ENCODE measurements at regions not wholly inside any gene's neighbourhood (a gene's known extent, or its start where the extent isn't known, plus 50 kb on each side); places are given as distances from the start of the nearest gene placed in this dataset.

DNA sequence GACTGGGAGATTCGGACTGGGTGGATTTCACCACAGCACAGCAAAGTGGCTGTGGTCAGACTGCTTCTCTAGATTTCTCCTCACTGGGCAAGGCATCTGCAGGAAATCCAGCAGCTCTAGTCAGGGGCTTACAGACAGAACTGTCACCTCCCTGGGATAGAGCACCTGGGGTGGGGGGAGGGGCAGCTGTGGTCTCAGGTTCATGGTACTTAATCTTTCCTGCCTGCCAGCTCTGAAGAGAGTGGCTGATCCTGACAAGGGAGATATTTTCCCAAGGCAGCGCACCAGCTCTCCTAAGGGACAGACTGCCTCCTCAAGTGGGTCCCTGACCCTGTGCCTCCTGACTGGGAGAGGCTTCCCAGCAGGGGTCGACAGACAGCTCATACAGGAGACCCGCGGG lies 212.8 kb upstream of the KLF12 start:
- no peak for DNase-seq (ENCODE audit: low read depth in 4 of 4, low spot score in 3 of 4)

DNA sequence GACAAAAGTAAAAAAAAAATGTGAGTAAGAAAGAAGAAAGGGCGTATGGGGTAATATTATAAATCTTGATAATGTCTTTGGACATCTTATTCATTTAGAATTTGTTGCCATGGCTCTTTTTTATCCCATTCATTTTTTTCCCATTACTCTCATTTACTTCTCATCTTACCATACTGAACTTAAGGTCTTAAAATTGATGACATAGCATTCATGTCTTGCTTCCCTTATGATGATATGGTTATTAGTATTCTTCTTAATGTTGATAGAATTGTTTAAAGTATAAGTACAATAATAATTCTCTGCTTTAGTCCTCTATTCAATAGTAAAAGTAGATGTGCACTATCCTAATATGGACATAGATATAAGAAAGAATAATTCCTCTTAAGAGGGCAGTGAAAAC lies 204.1 kb upstream of the KLF12 start:
- DNase-seq (ENCODE audit: low read depth in 4 of 4, low spot score in 3 of 4), result no peak

DNA sequence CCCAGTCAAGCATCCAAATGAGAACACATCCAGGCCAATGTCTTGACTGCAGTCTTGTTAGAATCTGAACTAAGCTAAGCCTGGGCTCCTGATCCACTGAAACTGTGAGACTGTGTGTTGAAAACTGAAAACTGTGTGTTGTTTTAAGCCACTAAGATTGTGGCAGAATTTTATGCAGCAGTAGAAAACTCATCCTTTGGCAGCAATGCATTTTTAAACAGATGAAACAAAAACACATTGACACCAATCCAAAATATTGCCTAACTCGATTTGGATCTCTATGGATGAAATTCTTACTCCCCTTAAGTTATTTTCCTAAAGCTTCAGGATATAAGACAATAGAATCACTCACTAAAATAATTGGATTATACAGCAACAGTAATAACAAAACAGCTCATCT lies 202.3 kb upstream of the KLF12 start:
- no peak for DNase-seq (ENCODE audit: low read depth in 4 of 4, low spot score in 3 of 4)

DNA sequence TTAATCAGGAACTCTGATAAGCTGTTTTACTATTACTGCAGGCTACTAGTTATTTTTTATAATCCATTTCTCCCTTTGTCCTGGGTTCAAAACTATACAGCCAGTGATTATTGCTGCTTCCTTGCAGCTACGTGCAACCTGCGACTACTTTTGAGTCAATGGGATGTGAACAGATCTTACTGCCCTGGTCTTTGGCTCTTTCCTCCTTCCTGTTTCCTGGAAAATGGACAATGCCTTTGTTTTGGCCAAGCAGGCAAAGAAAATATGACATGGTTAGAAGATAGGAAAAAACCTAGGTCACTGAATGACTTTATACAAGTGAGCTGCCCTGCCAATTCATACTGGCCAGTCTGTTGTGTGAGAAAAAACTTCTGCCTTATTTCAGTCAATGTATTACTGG lies 201.2 kb upstream of the KLF12 start:
- no peak for DNase-seq (ENCODE audit: low read depth in 4 of 4, low spot score in 3 of 4)

DNA sequence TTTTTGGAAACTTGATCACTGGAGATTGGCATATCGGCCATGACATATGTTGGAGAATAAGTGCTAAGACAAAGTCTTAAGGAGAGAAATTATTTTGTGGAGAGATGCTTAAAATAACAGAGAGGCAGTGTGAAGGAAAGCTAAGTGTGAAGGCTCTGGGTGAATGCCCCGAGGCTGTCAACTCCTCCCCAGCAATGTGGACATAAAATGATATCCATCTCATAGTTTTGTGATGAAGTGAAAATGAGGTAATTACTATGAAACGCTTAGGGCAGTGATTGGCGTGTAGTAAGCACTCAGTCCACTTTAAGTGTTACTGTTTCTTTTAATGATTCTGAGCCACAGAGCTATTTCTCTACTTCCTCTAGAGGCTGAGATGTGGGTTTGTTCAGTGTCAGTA lies 195.8 kb upstream of the KLF12 start:
- no peak for DNase-seq (ENCODE audit: low read depth in 4 of 4, low spot score in 3 of 4)

DNA sequence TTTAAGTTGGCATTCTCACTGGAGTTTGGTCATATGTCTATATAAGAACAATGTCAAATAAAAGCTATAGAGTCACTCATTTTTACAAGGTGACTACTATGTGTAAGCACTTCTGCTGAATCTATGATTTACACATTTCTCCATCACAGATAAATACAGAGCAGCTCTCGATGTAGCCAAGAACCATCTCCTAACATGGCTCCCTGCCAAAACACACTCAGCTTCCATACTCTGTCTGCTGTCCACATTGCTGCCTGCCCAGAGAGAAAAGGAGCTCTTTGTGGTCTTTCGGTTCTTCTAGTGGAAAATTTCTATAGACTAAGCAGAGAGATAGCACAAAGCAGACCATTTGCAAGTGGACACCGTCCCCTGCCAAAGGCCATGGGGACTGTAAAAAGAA lies 190.9 kb upstream of the KLF12 start:
- no peak for DNase-seq (ENCODE audit: low read depth in 4 of 4, low spot score in 3 of 4)

DNA sequence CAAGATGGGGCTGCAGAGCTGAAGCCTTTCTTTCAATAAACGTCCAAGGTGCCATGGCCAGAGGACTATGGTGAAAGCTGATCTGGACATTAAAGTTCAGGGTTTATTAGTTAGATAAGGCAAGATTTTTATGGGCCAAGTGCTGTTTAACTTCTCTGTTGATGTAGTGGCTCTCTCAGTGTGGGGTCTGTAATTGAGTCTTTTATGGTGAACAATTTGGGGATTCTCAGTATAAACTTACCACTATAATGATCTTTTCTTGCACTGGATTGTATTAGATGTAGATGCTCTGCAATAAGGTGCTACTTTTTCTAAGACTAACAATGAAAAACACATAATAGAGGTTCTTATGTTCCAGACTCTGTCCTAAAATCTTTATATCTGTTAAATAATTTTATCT lies 190.1 kb upstream of the KLF12 start:
- no peak for DNase-seq (ENCODE audit: low read depth in 4 of 4, low spot score in 3 of 4)

DNA sequence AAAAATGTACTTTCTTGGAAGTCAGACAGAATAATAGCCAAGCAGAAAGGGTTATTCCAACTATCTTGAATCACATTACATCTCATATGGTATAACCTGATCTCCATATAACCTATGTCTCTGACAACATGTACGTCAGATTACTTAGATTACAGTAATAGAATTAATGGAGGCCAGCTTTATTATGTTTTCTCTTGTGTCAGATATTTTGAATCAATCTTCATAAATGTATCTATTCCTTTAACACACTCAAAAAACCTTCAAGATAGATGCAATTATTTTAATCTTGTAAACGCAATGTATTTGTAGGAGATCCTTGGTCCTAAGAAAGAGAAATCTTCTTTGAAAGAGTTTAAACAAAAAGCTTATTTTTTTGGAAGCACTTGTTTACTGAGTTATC lies 188.4 kb upstream of the KLF12 start:
- no peak for DNase-seq (ENCODE audit: low read depth in 4 of 4, low spot score in 3 of 4)

DNA sequence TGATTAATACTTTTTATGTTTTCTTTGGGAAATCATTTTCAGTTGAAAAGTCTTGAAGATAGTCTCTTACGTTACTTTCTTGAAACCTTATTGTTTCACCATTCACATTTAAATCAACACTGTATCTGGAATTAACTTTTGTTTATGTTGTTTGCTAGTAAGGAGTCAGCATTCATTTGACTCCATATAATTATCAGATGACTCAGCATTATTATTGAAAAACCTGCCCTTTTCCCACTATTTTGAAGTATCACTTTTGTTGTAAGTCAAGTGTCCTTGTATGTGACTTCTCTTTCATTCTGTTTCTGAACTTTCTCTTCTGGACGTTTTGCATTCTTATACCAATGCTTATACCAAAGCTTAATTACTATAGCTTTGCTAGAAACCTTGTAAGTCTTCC lies 186.1 kb upstream of the KLF12 start:
- no peak for DNase-seq (ENCODE audit: low read depth in 4 of 4, low spot score in 3 of 4)

DNA sequence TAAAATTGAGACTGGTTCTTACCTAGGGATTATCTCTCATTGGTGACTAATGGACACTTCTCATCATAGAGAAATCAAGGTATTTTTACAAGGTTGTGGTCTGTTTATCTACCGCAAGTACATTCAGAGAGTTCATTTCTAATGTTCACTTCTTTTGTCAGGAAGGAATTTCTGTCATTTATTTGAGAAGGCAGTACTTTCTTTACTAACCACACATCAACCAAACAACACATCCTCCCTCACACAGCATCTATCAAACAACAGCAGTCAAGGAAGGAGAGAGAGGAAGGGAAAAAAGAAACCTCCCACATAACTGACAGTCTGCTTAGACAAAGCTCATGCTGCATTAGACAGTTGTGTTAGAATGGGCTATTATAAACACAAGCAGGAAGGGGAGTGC lies 182.3 kb upstream of the KLF12 start:
- no peak for DNase-seq (ENCODE audit: low read depth in 4 of 4, low spot score in 3 of 4)

DNA sequence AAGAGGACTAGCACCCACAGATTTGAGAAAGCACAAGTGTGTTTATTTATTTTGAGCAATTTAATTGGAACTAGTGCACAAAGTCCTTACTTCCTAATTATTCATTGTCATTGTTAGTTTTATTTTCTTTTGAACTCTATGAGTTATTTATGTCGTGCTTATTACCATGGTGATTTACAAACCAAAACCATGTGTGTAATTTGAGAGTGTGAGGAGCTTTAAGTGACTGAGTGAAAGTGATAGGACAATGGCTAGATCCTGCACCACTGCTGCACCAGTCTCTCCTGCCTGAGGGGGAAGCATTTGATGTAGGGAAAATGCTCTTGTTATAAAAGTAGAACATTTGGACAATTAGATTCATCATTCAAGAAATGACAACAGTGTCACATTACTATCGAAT lies 172.3 kb upstream of the KLF12 start:
- DNase-seq (ENCODE audit: low read depth in 4 of 4, low spot score in 3 of 4), result no peak

DNA sequence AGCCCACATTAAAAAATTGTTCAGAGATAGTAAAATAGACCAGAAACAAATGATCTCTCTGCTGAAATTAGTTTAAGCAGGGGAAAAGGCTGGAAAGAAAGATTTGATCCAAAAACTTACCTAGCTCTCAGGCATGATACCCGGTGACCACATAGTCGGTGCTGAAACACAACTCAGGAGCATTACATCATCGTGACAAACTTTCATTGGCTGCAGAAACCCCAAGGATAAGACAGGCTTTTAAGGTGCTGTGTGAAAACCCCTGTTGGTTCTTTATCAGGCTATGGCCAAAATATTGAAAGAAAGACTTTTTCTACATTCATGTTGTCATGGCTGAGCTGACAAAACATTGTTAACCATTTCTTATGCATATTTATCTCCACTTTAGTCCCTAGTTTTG lies 171.7 kb upstream of the KLF12 start:
- DNase-seq (ENCODE audit: low read depth in 4 of 4, low spot score in 3 of 4), result no peak

DNA sequence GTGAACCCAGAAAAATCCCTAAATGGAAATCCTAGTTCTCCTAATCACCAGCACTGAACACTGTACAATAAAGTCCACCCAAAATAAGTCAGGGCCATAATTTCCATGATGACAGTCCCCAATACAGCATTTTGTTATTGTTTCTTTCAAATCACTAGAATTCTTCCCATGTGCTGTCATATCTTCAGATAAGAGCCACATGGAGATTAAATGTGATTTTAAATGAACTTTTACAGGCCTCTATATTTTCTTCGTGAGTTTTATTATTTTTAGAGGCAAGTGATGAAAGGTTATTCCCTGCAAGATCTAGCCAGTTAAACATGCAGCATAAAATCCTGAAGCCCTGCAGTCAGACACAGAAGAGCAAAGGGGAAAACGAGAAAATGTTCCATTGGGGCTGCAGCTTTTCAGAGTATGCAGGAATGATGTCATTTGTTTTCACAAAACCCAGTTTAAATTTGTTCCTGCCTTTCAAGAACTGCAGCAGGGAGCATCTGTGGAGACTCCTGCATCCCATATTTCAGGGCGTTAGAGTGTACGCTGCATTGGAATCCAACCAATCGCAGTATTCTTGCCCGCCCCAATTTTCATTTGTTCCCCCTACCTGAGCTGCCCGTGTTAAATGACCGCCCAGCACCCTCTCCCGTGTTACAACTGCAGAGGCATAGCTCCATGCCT lies 167.2 kb upstream of the KLF12 start:
- no peak for DNase-seq (ENCODE audit: low read depth in 4 of 4, low spot score in 3 of 4)

DNA sequence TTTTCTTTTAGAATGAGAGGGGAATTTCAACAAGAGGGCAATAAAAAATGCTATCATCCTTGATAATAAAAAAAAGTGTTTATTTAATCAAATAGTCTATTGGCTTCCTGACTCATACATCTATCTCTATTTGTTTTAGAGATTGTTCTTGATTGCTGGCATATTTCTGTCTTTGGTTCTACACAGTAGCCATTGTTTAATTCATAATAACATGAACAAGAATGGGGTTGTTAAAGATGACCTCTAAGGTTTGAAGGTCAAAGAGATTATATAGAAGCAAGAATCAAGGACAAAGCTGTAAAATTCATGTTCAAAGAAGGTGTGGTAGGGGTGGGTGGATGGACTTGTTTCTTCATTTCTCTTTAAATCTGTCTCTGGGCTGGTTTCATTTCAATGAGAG lies 166.0 kb upstream of the KLF12 start:
- DNase-seq (ENCODE audit: low read depth in 4 of 4, low spot score in 3 of 4), result no peak

DNA sequence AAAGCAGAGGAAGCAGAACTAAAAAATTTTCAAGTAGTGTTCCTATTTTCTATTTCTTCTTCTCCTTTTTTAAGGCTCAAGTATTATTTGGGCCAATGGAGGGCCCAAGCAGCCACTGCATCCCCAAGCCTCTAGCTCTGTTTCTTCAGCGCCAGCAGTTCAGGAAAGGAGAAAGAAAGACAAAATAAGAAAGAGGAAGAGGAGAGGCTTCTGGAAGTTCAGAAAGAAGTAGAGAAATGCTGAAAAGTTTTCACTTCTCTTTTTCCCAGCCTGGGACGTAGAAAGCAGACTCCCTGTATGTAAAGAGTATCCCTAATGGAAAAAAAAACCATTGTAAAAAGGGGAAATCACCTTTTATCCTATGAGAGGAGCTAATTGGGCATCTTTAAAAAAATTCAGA lies 165.5 kb upstream of the KLF12 start:
- DNase-seq (ENCODE audit: low read depth in 4 of 4, low spot score in 3 of 4), result no peak

DNA sequence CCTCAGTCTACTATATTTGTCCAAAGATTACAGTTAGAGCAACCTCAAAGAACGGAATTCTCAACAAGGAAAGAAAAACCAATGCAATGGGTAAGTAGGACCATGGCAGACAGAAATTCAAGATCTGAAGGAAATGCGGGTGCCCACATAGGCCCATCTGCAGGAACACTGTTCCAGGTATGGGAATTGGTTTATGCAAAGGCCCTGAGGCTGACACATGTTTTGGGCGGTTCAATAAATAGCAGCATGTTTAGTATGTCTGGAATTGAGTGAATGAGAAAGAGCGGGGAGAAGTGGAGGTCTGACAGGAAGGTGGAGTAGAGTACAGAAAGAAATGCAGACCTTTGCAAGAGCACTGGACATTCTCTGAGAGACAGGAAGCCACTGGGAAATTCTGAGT lies 164.7 kb upstream of the KLF12 start:
- DNase-seq (ENCODE audit: low read depth in 4 of 4, low spot score in 3 of 4), result no peak

DNA sequence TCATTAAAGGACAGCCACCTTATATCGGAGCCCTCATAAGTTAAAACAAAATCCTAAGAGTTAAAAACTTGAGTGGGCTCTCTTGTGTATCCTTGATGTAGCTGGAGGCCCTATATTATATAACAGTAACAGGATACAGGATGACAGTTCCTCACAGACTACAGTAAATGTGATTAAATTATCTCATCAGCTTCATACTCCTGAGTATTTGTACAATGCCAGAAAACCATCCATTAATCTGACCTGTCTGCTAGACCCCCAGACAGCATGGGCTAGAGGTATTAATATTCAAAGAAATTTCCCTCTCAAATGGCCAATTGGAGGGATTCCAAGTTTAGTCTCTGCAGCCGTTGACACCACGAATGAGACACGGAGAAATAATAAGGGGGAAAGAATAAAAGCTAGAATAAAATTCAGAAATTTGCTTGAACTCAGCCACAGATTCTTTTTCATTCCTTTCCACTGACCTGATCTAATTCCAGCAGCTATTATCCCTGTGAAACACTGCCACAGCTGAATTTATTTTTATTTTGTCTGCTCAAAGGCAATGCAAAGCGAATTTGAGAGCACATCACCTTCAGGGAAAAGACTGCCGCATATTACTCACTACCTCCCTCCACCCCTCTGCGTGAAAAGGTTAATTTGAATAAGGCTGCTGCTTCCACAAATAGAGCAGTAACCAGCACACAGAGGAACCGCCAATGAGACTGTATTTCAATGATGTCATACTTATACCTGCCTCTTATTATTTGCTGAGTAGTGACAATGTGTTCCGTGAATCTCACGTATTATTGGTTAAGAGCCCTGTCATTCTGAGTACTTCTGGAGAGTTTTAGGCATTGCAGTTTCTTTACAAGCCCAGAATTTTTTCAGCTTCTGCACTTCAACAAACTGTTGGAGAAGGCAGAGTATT lies 155.9 kb upstream of the KLF12 start:
- DNase-seq (ENCODE audit: low read depth in 4 of 4, low spot score in 3 of 4), result peak; percentile 57 to 92 (median 86)

DNA sequence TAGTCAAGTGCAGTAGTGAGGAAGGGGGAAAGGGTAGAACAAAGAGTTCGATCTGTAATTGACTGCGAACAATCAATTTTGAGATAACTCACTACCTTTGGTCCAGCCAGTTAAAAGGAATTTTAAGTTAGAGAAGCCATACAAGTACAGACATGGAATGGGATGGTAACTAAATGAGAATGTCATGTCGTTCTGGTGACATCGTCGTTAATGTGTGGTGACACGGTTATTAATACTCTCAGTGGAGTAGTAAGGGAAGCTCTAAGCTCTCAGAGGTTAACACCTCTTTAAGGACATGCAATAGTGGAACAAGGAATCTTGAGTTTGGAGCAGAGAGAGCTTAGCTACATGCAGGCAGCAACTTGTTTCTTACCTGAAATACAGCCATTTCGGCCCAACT lies 154.9 kb upstream of the KLF12 start:
- DNase-seq (ENCODE audit: low read depth in 4 of 4, low spot score in 3 of 4), result no peak

DNA sequence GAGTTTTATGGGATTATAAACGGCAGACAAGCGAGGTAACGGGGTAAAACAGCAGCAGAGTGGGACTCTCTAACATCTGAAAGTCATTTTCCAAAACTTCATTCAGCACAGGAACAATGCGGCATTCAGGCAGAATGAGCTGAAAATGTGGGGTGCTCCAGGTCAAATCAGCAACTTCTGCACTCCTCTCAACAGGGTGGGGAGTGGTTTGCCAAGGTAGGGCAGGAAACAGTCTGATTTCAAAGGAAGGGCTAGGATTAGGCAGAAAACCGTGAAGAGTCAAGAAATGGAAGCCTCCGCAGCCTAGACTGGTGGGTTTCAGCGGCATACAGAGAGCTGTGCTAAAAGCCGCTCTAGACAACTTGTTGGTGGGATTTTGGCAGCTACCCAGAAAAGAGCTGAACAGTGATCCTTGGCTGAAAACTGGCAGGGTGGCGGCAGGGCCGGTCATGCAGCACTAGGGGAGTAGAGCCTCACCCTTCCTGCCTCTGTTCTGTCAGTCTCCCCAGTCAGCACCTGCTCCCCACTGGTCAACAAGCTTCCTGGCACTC lies 154.2 kb upstream of the KLF12 start:
- DNase-seq (ENCODE audit: low read depth in 4 of 4, low spot score in 3 of 4), result peak in 1 of 4 donors; percentile 38

DNA sequence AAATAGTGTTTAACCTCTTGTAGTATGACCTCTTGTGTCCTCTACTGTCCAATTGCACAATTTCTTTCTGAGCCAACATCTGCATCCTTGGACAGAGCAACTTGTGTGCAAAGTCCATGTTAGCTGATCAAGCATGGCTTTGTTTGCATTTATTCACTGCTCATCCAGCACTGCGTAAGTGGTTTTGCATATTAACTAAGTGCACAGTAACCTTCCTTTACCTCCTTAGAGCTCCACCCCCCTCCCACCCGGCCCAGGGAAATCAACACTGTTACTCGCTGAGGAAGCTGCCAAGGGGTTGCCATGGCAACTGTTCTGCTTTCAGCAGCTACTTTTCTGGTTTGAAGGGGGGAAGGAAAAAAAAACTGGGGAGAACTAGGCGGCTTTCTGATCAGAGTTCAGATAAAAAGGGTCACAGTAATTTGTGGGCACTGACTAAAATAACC lies 153.5 kb upstream of the KLF12 start:
- peak; percentile 80 to 89 (median 86) for DNase-seq (ENCODE audit: low read depth in 4 of 4, low spot score in 3 of 4)

DNA sequence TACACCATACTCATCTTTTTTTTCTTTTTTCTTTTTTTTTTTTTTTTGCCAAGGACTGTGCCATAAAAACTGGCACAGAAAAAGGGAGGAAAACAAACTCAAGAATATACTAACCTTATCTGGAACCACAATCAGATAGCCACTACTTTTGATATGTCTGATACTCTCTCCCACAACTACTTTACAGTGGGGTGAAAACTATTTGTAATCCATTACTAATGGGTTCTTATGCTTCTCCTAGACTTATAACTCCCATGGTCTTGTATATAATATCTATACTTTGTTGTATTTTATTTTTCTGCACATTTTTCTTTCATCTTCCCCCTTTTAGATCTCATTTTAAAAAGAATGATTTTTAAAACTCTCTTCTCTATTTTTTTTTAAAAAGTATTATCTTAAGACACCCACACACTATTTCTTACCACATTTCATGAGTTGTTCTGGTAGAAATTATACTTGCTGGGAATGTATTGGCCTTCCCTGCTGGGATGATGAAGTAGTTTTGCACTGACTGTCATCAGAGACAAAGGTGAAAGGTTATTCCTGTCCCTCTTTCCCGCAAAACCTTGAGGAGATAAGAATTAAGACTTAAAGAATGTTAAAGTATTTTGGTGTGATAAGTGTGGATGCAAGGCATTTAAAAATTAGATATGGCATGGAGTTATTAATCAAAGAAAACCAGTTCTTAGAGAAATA lies 146.7 kb upstream of the KLF12 start:
- DNase-seq (ENCODE audit: low read depth in 4 of 4, low spot score in 3 of 4), result no peak
